ENCODE measurements at regions not wholly inside any gene's neighbourhood (a gene's known extent, or its start where the extent isn't known, plus 50 kb on each side); places are given as distances from the start of the nearest gene placed in this dataset.

DNA sequence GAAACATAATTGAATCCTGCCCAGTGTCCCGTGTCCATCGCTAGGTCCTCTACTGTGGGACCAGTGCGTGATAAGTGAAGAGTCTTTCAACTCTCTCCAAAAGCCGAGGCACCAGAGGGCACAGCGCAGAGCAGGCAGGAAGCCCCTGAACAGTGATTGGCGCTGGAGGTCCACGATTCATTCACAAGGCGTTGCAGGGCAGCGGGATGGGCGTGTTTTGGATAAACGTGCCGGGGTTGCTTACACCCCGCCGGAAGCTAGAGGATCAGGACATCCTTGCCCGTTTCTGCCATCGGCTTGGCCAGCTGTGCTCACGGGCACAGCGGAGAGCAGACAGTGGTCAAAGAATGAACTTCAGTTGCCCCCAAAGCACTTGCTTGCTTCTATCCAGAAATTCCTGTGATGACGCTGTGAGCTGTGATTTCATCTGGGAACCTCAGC lies 86.0 kb upstream of the PFKP start:
- no peak for DNase-seq (ENCODE audit: low spot score)

DNA sequence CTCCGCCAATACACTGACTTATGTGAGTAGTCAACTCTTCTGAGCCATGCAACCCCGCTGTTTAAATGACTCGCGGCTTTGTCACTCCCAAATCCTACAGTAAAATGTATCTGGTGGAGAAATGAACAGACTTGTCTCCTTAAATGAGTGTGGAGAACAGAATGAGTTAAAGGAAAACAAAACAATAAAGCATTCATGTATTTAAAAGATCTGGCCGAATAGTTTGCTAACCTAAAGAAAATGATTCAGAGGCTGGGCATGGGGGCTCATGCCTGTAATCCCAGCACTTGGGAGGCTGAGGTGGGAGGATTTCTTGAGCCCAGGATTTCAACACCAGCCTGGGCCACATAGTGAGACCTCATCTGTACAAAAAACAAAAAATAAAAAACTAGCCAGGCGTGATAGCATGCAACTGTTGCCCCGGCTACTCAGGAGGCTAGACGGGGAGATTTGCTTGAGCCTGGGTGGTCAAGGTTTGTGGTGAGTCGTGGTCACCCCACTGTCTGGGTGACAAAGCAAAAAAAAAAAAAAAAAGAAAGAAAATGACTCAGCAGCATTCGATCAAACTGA lies 86.5 kb upstream of the PFKP start:
- no peak for DNase-seq (ENCODE audit: low spot score)

DNA sequence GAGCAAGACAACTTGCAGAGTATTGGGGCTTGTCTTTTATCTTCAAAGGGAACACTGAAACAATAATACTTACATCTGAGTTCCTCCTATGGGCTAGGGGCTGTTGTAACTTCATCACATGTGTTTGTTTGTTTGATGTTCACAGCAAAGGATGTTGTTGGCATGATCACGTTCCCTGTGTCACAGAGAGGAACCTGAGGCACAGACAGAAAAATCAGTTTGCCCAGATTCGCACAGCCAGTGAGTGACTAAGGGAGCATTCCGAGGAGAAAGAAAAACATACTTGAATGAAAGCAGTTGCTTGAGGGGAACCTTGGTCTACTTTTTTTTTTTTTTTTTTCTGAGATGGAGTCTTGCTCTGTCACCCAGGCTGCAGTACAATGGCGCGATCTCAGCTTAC lies 87.2 kb upstream of the PFKP start:
- peak; percentile 40 for DNase-seq (ENCODE audit: low spot score)

DNA sequence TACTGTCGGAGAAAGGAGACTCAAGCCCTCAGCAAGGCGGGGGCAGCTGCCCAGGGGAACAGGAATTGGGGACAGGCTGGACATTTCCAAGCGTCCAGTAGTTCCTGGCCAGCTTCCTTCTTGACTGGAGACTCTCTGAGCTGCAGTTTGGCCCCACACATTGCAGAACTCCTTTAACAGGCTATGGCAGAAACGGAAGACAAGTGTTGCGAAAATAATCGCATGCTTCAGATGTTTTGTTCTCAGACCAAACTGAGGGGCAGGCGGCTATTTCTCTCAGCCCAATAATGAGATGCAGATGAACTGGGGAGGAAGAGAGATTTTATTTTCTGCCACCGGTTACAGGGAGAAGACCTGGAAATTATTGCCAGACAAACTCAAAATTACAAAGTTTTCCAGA lies 88.0 kb upstream of the PFKP start:
- peak; percentile 77 for DNase-seq (ENCODE audit: low spot score)

DNA sequence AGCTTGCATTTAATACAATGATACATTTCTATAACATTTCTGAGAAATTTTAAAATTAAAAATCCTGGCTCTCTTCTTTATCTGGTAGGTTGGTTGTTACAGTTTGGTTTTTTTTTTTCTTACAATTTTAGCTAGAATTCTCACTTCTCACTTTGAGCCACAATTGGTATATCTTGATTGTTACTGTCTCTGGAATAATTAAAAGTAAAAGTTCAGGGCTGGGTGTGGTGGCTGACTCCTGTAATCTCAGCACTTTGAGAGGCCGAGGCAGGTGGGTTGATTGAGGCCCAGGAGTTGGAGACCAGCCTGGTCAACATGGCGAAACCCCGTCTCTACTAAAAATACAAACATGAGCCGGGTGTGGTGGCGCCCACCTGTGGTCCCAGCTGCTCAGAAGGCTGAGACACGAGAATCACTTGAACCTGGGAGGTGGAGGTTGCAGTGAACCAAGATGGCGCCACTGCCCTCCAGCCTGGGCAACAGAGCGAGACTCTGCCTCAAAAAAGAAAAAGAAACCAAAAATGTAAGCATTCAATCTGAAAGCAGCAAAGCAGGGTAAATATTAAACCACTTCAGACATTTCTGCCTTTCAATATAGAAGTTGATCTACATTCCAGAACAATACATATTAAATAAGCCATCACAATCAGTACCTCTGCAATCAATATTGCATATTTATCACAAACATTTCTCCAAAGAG lies 88.6 kb upstream of the PFKP start:
- no peak for DNase-seq (ENCODE audit: low spot score)

DNA sequence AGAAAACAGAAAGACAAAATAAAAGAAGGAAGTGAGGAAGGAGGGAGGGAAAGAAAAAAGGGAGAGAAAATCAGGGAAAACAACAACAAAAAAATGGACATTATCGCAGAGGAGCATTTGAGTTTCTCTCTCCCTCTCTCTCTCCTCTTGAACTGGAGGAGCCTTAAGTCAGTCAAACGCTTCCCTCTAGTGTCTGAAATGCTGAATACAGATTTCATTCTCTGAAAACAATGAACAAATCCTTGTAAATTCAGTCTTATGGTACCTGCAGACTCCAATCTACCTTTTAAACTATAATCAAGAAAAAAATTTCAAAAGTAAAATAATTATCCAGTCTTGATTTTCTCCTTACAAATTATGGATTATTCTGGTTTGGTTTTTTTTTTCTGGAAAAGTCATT lies 89.2 kb upstream of the PFKP start:
- peak; percentile 84 for DNase-seq (ENCODE audit: low spot score)

DNA sequence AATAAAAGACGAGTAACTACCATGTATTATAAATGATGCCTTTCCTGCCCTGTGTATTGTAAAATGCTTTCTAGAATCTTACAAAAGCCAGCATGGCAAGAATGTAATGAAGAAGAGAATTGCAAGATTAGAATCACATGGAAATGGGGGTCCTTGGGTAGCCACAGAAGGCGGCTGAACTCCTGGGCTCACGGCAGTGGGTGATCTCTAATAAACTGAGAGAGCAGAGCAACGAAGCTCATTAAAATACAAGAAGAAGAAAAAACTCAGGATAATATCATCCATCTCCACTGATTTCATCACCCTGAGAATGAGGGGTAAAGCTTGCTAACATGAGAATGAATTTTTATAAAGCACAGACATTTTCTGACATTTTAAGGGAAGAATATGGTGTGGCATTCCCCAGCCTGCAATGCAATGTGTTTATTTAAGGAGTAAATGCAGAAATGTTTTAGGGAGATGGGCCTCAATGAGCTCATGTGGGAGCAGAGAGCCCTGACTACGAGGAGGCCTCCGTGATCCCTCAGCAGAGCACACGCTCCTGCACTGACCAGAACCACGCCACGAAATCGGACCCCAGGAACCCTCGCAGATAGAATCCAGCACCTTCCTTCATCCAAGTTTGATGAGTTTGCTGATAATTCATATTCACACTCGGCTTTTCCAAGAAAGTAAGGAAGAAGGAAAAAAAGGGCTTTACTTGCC lies 92.7 kb upstream of the PFKP start:
- DNase-seq (ENCODE audit: low spot score): no peak

DNA sequence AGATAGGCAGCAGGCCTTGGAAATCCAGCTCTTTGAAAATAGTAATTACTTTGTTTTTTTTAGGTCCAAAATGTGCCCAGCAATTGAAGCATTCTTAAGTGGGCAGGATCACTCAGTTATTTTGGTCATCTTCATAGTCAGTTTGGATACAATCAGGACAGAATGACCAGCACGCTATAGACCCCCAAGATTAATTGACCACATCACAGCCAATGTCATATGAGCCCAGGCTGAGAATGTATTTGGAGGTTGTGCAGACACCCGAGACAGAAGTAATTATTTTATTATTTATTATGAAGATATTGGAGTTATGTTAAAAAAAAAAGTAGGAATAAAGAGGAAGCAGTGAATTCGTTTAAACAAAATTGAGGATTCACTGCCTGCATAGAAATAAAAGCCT lies 93.3 kb upstream of the PFKP start:
- no peak for DNase-seq (ENCODE audit: low spot score)

DNA sequence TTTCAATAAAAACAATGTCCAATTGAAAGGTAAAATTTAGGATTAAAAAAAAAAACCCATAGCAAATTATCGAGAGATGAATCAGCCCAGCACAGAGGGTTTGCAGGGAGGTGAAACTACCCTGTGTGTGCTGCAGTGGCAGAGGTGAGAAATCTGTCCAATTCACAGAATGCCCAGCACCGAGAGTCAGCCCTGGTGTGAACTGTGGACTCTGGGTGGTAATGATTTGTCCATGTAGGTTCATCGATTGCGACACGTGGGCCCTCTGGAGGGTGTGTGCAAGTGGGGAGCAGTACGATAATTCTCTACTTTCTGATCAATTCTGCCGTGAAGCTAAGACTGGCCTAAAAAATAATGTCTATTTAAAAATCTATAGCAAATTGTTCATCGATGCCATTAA lies 94.5 kb upstream of the PFKP start:
- DNase-seq (ENCODE audit: low spot score): no peak

DNA sequence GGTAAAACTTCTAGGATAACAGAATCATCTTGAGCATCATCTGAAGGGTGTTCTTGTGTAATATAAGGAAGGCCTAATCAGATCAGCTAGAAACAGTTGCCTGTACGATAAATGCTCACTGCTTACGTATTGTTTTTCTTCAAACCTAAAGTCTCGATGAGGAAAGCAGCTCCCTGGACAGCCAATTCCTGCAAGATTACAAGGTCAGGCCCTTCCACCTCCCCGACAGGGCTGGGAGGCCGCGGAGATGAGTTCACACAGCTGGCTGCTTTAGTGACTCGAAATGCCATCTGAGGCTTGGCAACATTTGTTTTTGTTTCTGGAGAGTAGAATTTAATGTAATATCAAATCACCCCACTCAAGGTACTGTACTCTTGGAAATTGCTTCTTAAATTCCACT lies 95.1 kb upstream of the PFKP start:
- DNase-seq (ENCODE audit: low spot score): no peak

DNA sequence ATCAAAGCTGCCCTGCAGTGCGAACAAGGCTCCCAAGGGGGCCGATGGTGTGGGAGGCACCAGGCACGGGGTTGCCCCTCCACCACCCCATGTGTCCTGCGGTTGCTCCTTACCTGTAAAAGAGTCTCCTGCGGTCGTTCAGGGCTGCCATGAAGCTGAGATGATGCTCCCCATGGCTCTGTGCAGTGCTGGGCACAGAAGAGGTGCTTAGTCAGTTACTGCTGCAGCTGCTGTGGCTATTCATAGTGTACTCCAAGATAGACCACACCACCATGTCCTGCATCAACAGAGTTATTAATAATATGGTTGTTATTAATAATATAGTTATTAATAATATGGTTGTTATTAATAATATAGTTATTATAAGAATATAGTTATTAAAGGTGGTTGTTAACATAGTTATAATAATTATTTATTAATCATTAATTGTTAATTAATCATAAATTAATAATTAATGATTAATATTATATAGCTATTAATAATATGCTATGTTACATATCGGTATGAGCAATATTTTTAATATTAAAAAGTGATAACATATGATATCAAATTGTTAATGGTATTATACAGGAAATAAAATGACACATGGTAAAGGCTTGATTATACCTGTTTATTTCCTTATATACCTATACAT lies 97.0 kb upstream of the PFKP start:
- DNase-seq (ENCODE audit: low spot score): no peak

DNA sequence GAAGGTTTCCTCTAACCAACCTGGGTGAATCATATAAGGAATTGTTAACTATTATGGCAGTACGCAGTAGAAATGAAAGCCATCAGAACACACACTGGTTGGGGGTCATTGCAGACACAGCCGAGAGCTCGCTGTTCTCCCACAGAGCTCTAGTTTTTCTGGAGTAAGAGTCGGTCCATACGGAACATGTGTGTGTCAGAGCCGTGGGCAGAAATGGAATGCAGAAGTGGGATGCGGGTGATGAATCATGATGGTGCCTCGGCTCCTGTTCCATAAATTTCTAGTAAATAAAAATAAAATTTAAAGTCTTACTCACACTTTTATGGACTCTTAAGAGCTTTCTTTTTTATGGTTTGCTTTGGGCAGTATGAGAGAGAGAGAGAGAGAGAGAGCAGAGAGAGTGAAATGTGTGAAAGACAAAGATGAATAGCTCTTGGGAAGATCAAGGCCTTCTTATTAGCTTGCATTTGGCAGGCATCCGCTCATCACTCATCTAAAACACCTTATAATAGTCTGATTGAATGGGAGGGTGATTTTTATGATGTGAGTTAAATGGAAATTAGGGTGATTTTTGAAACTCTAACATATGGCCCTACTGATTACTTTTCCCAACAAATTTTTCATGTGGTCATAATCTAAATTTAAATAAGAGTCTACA lies 98.8 kb upstream of the PFKP start:
- DNase-seq (ENCODE audit: low spot score): no peak

DNA sequence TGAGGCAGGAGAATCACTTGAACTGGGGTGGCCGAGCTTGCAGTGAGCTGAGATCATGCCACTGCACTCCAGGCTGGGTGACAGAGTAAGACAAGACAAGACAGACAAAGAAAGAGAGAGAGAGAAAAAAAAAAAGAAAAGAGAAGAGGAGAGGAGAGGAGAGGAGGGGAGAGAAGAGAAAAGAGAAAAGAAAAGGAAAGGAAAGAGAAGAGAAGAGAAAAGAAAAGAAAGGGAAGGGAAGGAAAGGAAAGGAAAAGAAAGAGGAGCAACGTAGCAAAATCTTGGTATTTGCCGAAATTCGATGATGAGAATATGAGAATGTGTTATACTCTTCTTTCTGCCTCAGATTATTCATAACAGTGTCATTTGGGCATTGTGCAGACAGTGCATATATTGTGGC lies 101.2 kb upstream of the PFKP start:
- no peak for DNase-seq (ENCODE audit: low spot score)

DNA sequence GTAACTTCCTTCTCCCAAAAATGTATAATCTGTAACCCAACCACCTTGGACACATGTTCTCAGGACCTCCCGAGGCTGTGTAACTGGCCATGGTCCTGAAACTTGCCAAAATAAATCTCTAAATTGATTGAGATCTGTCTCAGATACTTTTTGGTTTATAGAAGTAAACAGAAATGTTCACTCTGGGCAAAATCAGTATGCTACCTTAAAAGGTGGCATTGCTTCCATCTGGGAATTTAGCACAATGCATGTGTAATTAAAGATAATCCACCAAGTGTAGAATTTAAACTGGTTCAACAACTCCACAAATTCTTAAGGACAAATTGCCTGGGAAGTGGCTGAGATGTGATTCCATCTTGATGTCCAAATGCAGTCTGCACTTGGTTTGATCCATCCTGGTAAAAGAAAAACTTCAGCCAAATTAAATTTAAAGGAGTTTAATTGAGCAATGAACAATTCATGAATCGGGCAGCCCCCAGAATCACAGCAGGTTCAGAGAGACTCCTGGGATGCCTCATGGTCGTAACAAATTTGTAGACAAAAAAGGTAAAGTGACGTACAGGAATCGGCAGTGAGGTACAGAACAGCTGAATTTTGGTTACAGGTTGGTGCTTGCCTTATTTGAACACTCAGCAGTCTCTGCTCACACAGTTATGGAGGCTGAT lies 102.6 kb upstream of the PFKP start:
- no peak for DNase-seq (ENCODE audit: low spot score)

DNA sequence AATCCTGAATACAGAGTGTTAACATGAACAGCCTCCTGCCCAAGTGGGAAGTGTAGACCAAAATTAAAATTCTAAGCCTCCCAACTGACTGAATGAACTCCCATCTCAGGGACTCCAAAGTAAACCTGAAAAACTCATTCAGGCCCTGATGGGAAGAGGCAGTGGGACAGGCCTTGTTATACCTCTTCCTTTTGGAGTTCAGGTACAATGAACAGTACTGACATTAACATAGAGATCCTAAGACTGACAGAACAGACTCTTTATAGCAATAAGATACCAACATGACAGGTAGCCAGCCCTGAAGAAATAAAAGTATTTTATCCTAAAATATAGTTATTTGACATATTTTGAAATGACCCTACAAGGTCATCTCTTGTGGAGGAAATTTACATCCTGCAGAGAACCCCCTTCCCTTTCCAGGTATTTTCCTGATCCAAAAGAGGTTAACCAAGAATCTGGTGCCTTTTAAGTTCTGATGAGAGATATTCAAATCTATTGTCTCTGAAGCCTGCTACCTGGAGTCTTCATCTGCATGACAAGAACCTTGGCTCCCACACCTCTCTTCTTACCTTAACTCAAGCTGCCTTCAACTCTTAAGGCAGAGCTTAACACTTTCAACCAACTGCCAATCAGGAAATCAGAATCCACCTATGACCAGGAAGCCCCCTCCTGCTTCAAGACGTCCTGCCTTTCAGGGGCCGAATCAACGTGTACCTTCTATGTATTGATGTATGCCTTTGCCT lies 103.3 kb upstream of the PFKP start:
- DNase-seq (ENCODE audit: low spot score): no peak

DNA sequence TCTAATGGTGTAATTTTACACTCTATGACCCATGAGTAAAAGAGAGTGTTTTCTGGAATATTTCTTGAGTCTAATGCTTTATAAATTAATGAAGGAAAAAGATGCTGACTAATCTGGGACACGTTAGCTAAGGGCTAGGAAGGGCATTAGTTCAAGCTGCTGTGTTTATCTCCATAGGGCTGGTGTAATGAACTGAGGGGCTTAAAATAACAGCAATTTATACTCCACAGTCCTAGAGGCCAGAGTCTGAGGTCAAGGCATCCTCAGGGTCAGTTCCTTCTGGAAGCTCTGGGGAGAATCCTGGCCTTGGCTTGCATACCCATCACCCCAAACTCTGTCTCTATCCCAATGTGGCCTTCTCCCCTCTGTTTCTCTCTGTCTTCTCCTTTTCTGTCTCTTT lies 105.2 kb upstream of the PFKP start:
- no peak for DNase-seq (ENCODE audit: low spot score)

DNA sequence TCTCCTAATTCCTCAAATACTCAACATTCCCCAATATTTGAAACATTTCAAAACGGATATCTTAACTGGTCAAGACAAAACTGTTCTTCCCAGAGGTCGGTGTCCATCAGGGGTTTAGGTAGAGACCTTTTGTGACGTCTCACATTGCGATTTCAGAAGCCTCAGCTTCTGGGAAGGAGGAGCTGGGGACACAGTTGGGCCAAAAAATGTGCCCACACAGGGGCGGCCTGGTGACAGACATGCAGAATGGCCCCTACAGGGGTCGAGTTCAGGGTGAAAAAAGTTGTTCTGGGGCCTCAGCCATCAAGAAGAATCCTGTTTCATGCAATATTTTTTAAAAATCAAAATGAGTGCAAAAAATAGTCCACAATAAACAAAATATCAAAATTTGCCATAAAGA lies 108.7 kb upstream of the PFKP start:
- DNase-seq (ENCODE audit: low spot score): no peak

DNA sequence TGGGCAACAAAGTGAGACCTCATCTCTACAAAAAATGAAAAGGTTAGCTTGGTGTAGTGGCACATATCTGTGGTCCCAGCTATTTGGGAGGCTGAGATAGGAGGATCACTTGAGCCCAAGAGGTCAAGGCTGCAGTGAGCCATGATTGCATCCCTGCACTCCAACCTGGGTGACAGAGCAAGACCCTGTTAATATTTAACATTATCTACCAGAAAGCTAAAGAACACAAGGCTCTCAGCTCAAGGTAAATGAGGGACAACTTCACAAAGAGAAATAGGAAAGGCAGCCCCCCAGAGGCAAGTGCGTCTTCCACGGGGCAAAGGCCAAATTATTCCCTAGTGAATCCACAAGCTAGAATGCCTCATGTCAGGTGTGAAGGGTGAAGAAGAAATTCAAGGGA lies 109.6 kb upstream of the PFKP start:
- no peak for DNase-seq (ENCODE audit: low spot score)

DNA sequence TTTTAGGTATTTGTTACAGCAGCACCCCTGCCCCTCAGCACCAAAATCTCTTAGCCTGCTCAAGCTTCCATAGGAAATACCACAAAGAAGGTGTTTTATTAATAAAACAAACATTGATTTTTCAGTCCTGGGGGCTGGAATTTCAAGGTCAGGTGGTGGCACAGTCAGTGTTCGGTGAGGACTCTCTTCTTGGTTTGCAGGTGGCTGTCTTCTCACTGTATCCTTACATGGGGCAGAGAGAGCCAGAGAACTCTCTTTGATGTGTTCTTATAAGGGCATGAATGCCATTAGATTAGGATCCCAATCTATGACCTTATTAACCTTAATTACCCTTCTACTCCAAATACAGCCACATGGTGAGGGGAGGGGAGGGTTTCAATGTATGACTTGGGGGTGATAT lies 112.3 kb upstream of the PFKP start:
- DNase-seq (ENCODE audit: low spot score): no peak

DNA sequence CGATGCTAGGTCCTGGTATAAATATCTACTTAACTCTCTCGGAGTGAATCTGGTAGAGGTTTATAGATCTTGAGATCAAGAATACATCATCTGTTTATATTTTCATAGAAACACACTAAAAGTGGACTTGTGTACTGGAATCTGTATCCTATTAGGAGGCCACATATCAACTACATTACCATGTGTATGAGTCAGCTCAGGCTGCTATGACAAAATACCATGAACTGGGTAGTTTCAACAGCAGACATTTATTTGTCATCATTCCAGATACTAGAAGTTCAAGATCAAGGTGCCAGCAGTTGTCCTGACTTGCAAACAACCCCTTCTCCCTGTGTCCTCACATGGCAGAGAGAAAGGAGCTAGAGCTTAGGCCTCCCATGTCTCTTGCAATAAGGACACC lies 113.9 kb upstream of the PFKP start:
- DNase-seq (ENCODE audit: low spot score): no peak

DNA sequence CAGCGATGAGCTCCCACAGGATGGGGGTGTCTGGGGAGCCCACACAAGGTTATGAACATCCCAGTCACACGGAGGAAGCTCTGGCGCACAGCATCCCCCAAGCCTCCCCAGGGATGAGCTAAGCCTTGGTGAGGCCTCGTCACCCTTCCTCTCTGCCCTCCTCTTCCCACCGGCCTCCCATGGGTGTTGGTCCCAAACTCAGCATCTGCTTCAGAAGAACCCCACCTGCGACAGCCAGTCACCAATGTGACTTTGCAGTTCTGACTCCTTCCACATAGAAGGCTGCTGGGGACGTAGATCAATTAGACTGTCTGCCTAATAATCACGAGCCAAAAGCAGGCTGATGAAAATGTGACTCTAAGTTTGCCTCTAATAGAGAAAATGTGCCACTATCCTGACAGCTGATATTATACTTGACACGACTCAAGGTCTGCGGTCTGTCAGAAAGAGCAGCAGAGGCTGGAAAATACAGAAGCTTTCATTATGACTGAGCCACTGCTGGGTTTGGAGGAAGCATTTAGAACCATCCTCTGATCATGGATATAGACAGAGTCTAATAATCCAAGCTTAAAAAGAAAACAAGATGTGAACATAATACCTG lies 116.0 kb upstream of the PFKP start:
- no peak for DNase-seq (ENCODE audit: low spot score)

Measured in pons (tissue), 1 donor.